T-helper 1 cell (primary cell): ENCODE measurements at regions not wholly inside any gene's neighbourhood (a gene's known extent, or its start where the extent isn't known, plus 50 kb on each side); places are given as distances from the start of the nearest gene placed in this dataset.
"Not testable (repeated sequence)": the region's sequence is repeated elsewhere in the genome, so short reads cannot be mapped to it uniquely, and the experiment has no call there.

ENCODE experiments used
- DNase-seq, 5 donors: peaks; one replicate each; pipeline ENCODE4 v3.0.0-alpha.2; 2012 to 2020

DNA sequence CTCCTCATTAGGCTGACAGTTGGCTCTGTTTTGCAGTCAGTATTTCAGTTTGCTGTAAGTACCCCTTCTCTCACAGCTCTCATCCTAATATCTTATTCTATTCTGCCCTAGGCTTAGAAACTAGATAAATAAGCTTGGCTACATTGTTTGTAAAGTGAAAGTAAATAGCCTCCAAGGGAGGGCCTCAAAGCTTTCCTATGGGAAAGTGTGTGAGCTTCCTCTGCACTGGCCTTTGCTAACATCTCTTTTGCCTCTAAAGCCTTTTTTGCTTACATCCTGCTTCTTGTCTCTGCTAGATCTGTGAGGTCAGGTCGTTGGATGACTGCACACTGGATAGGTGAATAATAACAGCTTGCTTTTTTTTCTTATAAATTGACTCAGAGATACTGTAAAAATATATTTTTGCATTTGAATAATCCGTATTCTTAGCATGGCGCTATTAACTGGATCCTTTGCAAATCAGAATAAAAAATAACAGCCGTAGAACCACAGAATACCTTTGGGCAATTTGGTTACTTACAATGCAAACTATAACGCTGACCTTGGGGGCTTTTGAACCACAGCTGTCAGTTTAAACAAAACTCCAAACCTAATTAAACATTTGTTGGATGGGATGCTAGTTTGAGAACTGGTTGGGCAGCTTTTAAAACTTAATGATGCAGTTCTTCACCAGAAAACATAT is 55.1 kb downstream of the TTC6 start:
- DNase-seq = no peak

DNA sequence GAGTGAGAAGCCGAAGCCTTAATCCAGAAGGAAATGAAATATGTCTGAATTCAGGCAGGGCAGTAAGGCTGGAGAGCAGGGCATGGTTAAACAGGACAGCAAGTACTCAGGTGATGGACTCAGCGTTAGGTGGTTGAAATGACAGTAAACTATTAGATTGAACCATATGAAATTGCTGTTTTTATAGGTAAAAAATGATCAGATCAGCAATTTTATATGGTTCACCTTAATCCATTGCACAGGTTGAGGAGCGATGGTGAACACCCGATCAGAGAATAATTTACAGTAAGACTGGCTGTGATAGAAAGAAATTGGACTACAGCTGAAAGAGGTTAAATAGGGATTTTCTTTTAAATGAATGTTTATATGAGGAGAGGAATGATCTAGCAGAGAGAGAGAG is 56.6 kb downstream of the TTC6 start:
- DNase-seq = no peak

DNA sequence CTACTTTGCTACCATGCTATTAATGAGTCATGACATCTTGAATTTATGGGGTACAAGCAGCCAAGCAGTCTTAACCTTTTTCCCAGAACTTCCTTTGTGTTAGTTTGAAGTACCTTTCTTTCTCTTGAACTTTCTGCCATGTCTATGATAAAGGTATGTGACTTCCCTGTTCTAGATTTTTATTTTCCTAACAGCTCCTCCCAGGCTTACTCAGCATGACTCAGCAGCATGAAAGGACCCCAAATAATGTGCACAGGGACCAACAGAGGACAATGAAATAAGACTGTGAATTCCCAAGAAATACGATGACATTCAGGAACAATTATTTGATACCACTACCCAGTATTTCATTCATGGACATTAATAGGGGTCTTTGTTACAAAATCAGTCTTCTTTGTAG is 60.0 kb downstream of the TTC6 start:
- no peak for DNase-seq

DNA sequence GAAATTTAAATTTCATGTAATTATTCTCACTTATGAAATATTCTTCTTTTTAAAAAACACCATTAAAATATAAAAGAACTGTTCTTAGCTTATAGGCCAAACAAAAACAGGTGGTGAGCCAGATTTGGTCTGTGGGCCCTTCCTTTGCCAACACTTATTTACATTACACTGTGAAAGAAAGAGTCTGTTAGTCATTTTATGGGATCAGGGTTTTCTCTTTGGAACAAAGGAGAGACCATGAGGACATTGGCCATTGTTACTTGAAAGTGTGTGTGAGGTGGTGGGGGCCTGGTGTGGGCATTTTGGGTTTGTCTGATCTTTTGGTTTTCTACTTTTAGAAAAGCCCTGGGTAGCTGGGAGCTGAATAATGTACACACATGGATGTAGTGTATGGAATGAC is 62.7 kb downstream of the TTC6 start:
- DNase-seq = no peak

DNA sequence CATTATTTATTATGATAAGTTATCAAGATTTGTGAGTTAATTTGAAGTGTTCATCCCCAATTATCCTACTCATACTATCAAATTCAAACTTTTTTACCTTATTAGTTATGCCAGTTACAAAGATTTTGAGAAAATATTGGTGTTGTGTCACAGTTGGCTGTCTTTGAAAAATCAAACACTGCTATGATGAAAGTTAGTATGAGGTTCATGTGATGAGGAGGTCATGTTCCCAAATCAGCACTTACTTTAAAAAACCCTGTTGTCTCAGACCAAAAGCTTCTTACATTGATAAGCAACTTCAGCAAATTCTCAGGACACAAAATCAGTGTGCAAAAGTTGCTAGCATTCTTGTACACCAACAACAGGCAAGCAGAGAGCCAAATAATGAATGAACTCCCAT is 68.1 kb downstream of the TTC6 start:
- DNase-seq = no peak

DNA sequence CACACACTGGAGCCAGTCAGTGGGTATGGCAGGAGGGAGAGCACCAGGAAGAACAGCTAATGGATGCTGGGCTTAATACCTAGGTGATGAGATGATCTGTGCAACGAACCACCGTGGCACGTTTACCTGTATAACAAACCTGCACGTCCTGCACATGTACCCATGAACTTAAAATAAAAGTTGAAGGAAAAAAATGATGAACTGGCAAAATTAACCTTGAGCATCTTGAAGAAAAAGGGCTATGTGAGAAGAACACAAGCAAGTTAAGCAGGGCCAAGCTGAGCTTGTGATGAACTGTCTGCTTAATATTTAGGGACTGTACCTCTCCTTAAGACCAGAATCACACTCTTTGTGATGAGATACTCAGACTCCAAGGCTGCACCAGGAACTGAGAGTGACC is 70.0 kb downstream of the TTC6 start:
- DNase-seq = no peak

DNA sequence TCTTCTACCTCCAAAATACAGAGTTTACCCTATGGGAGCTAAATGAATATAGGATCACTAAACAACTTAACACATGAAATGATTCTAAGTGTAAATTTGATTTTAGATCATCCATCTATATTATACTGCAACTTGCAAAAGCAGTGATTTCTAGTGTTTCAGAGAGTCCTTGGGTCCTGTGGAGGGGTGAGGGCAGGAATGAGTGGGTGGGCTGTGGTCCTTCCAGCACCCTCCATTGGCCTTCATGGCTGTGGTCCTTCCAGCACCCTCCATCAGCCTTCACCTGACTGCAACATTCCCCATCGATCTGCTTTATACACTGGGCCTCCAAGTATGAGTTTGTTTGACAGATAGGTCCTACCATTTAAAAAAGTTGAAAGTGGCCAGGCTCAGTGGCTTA is 70.5 kb downstream of the TTC6 start:
- no peak for DNase-seq

DNA sequence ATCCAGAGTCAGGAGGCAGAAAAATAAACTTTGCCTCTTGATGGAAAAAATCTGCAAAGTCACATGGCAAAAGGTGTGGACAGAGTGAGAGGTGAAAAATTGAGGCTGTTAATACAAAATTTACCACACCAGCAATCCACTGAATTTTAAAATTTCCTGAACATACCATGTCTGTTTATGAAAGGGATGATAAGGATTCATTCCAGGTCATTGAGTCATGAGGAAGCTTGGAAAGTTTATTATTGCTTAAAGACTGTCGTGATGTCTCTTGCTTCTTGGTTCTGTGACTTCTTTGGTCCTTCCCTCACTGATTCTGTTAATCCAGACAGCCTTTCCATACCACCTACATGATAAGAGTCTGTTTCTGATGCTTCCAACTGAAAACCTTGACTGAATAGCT is 73.2 kb downstream of the TTC6 start:
- no peak for DNase-seq

DNA sequence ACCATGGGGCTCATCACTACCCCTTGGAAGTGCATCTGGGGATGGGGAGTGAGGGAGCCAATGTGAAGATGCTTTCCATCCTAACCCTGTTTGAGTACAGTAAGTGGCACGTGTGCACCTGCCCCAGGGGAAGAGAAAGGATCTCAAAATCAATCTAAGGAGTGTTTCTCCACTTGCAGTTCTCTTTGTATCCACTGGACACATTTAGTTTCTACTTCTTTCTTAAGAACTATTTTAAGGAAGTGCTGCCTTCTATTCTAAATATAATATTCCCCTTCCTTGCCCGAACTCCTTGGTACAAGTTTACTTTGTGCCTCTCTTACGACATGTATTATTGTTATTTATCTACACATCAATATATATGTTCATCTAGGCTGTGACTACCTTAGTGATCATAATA is 73.8 kb downstream of the TTC6 start:
- DNase-seq = no peak

DNA sequence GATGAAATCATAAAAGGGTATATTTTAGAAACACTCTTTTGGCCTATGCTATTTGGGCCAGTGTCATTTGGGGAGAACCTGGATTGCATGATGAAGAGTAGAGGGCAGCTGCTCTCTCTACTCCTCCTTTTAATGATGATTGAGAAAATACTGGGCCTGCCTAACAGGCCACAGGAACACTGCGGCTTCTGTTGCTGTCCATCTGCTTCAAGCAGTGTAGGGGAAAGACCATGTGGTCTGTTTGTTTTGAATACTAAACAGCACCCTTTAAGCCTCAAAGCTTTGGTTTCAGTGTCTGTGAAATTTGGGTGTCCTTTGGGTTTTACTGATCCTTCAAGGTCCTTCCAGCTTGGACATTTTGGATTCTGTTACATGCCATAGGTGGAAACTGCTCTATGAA is 78.0 kb downstream of the TTC6 start:
- no peak for DNase-seq

DNA sequence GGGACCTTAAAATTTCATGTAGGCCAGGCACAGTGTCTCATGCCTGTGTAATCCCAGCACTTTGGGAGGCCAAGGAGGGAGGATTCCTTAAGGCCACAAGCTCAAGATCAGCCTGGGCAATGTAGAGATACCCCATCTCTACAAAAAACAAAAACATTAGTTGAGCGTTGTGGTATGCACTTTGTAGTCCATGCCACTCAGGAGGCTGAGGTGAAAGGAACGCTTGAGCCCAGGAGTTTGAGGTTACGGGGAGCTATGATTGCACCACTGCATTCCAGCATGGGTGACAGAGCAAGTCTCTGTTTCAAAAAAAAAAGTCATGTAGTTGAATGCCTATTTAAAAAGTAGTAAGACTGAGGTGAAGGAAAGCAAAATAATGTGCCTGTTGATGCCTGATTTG is 83.5 kb downstream of the TTC6 start:
- no peak for DNase-seq

DNA sequence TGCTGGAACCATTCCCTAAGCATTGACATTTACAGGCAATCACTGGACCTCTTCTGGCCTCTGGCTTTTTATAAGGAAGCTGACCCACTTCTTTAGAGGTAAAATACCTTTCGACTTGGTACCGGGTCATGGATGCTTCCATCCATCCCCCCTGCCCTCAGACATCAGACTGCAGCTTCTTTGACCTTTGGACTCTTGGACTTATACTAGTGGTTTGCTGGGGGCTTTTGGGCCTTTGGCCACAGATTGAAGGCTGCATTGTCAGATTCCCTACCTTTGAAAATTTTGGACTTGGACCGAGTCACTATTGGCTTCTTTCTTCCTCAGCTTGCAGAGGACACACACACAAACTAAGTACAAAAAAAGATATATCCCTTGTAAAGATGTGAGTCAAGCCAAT is 86.1 kb downstream of the TTC6 start:
- no peak for DNase-seq

DNA sequence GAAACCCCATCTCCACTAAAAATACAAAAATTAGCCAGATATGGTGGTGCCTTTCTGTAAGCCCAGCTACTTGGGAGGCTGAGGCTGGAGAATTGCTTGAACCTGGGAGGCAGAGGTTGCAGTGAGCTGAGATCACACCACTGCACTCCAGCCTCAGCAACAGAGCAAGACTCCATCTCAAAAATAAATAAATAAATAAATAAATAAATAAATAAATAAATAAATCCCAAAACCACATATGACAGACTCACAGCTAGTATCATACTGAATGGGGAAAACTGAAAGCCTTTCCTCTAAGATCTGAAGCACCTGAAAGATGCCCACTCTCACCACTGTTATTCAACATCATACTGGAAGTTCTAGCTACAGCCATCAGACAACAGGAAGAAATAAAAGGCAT is 97.3 kb downstream of the TTC6 start:
- DNase-seq = not testable (repeated sequence)

DNA sequence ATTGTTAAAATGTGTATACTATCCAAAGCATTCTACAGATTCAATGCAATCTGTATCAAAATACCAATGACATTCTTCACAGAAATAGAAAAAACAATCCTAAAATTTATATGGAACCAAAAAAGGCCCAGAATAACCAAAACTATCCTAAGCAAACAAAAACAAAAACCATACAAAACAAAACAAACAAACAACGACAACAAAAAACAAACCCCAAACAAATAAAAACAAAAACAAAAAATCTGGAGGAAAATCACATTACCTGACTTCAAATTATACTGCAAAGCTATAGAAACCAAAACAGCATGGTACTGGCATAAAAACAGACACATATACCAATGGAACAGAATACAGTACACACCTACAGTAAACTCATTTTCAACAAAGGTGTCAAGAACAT is 98.0 kb downstream of the TTC6 start:
- DNase-seq = not testable (repeated sequence)

DNA sequence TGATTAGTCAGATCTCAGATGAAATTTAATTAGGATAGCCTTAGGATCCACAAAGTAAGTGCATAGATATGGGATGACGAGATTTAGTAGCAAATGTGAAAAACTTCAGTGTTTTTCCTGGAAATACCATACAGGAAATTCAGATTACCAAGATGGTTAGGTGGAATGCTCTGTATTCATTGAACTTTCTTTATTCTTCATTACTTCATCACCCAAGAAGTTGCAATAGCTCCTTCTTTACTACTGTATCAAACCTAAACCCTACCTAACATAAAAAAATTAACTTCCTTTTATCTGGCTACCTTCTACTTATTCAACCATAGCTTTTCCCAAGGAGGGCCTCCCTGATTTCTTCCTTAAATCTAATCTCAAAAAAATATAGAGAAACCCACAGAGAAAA is 100.4 kb downstream of the TTC6 start:
- DNase-seq = no peak

DNA sequence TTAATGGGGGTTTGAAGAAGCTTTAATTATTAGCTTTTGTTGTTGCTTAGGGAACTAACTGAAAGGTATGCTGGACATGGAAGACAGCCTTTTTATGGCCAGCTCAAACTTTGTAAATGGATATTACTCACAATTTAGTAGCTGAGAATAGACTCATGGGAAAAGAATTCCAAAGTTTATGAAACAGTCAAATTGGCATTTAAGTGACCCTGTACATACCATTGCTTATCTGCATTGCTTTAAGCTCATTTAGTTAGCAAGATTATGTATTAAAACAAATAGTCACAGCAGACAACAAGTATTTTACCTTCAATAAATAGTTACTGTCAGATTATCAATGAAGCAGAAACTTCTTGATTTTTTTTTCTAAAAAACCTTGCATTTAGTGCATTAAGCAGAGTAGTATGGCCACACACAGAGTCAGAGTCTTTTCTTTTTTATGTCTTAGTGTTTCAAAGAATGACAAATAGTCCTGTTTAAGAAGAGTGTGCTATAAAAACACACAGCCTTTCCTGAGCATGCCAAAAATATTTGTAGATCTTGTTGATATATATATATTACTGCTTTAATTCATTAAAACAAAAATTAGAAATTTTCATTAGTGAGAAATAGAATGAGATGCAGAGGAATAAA is 102.2 kb downstream of the TTC6 start:
- DNase-seq = no peak

DNA sequence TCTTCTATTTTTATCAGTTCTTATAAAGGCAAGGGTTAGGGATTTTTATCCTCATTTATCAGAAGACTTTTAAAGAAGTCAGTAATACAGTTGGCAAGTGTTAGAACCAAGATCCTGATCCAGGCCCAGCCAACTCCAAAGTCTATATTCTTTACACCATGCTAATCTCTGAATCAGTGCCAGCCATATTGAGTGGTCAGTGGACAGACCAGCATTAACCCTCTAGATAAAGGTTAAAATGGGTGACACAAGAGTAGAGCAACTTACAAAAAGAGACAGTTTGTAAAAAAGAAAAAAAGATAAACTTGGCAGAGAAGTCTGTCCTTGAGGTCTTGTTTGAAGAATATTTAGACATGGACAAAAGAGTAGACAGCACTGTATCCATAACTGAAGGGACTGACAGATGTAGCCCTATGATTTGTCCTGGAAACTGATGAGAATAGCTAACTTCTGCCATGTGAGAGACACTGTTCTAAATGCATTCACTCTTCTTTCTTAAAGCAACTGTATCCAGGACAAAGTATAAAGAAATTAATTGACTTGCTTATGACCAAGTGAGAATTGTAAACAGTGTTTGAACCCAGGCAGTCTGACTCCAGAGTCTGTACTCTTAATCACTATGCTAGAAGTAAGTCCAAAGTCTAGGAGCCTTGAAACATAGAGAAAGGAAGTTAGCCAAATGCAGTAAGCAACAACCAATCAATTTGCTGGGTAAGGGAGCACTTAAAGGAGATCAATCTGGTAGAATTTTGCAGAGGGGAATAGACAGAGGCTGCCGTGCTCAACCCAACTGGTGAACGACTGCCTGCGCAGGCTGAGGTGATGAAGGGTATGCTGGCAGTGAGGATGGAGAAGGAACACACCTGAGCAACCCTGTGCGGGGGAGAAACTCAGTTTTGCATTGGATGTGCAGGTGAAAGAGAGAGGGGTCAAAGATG is 103.7 kb downstream of the TTC6 start:
- DNase-seq = no peak

DNA sequence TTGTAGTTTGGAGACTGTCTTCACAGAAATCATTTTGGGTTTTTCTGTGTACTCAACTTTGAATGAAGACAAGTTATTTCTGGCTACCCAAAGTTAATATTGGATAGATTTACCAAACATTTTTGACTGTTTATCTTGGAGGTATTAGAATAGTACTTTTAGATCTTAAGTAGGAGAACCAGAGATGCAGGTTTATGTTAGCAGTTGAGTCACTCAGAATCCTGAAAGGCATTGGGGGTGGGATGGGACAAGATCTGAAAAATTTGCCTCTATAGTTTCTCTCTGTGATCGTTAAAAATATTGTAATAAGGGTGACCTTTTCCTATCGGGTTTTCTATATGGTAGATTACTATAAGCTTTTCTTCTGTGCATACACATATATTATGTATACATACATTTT is 112.3 kb downstream of the TTC6 start:
- no peak for DNase-seq

DNA sequence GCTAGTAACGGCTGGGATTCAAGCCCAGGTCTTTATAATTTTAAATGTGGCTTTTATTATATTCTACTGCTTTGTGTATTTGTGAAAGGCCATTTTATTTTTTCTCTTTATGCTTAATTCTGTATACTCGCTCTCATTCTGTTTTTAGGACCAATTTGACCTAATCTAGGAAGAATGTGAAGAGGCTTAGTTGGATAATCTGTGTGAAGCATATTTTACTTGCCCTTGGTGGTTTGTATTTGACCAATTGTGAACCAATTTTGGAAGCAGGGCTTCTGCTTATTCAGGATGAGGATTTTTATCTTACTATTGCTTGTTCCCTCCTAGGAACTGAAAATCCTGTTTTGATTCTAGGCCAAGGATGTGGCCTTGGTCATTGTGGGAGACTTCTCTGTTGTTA is 113.1 kb downstream of the TTC6 start:
- no peak for DNase-seq

DNA sequence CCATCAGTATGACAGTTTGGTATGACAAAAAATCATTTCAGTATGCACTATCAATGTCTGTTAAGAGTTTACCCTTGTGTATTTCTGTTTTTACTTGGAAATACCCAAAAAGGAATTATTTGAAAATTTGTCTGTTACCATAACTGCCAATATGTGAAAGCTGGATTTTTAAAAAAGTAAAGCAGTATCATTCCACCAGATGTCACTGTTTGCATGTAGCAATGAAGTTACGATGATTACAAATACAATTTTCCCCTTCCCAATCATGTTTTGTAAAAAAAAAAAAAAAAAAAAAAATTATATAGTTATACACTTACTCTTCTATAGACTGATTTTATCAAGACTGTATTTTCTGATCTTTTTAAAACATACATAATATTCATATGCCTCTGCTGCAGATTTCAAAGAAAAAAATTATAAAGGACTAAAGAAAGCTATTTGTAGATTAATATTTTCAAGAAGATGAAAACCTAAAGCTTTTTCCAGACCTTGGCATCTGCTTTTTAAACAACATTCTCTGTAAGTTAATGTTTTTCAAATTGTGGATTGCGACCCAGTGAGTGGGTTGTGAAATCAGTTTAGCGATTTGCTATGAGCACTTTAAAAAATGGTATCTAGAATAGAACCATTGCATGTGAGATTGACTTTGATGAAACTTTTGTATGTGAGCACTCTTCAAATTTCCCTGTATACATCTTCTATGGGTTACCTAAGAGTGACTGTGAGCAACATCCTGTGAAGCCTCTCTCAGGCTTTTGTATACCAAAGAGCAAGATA is 114.2 kb downstream of the TTC6 start:
- DNase-seq = no peak

DNA sequence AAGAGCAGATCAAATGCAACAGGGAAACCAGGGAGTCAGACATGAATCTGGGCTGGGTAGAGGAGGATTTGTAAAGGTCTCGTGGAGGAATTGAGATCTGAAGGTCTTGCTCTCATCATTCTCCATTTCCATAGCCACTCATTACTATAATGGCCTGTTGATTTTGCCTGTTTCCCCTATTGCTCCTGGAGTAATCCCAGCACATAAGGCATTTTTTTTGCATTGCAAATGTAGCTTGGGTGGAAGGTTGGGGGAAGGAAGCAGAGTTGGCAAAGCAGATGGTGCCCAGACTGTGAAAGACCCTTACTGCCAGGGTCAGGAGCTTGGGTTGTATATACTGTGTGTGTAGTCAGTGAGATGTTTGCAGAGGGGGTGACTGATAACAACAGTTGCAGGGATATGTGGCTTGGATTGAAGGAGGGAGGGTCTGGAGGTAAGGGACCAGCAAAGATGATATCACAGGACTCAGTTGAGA is 116.0 kb downstream of the TTC6 start:
- no peak for DNase-seq

DNA sequence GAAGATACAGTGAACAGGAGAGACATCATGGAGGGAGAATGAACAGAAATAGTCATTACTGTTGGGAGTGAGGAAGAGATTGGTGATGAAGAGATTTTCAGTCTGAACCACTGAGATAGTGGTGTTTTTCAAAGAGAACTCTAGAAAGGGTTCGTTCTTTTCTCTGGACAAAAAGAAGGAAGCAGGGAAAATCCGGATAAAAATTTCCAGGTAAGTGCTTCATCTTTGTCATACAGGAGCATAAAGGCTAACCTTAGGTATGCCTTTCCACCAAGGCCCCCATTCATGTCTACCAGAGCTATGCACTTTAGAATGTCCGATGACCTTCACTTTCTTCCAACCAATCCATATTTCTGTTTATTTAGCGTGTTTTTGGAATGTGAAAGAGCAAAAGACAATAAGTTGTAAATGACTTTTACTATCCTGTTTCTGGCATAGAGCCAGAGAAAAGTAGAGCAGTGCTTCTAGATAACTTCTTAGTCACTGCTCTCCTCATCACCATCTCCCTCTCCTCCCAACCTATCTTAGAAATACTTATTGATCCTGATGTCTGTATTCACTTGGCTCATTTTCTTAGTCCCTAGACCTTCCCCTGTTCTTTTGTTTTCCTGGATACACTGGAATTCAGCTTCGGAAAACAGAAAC is 116.5 kb downstream of the TTC6 start:
- no peak for DNase-seq
